T47D (cell line): ENCODE measurements at regions not wholly inside any gene's neighbourhood (a gene's known extent, or its start where the extent isn't known, plus 50 kb on each side); places are given as distances from the start of the nearest gene placed in this dataset.

Source experiments
- DNase-seq, 2 experiments: peaks; one replicate each; pipeline versions ENCODE4 v3.0.0 to v3.0.0-alpha.2; 2011 to 2012; ENCODE audit warnings: low read depth in 1 of 2, low spot score in 1 of 2
- JUND ChIP-seq: IDR thresholded peaks from 2 replicates; pipeline ENCODE4 v1.6.1; 2012; ENCODE audit warnings: low read depth
- in situ Hi-C: cut with HindIII; loops from 2 replicates; pipeline ENCODE4 v1.10.0; 2016; ENCODE audit warnings: low sequenced_read_pairs, low pct_unique_long_range_greater_than_20kb

DNA sequence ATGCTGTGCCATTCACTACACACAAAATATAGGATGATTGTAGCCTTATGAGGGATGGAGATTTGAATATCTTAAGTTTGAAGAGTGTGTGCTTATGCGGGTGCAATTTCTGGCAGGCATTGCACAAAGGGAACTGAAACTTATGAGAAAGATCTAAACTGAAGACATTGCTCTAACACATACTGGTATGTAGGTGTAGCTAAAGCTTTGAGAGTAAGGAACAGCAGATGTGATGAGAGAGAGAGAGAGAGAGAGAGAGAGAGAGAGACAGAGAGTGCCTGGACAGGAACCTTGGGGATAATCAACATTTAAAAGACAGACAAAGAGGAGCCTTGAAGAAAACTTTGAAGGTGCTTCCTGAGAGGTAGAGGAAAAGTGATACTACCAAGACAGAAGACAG, 379.7 kb downstream of the SPRY1 start:
- no peak for DNase-seq
- in situ Hi-C loops: no loop called here

DNA sequence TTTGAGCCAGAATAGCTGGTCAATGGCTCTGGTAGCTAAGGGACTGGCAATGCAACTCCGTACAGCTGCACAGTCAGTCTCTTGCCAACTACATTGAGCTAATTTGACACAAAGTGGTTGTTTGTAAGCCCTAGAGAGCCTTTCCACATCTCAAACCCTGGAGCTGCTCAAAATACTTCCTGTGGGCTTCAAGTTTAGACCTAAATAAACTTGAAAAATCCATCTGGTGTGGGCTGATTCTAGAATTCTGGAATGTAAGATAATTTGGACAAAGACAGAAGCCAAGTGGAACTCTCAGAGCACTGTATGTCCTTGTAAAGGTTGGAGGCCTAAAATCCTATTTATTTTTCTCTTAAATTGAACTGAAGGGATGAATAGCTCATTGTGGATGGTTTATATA, 380.8 kb downstream of the SPRY1 start:
- in situ Hi-C loops: no loop called here
- no peak for DNase-seq
- no peak for TF ChIP-seq JUND

More for the DNA sequence above, 379.7 kb downstream of the SPRY1 start:
- TF ChIP-seq JUND: no peak

DNA sequence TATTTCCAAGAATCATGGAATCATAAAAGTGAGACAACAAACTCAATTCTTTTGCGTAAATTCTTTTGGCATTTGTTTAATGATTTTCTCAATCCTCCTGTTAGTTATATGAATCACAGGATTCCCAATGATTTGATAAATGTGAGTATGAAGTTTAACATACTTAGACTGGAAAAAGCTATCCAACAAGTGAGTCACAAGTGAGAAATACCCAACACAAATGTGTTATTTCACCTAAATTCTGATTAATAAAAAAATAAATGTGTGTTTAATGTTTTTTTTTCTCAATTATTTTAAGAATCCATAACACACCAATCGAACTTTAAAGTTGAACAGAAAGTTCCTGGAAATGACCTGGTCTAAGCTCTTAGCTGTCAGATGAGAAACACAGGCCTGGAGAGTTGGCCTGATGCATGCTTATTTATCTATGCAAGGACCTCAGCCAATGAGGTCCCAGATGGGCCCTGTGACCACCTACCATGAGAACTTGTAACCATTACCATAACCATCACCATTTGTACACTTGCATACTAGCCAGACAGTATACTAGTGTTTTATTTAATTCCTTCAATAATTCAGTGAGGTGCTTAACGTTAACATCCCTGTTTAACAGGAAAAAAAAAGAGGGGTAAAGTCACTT, 386.7 kb downstream of the SPRY1 start:
- no peak for TF ChIP-seq JUND
- in situ Hi-C loops: no loop called here
- no peak for DNase-seq

DNA sequence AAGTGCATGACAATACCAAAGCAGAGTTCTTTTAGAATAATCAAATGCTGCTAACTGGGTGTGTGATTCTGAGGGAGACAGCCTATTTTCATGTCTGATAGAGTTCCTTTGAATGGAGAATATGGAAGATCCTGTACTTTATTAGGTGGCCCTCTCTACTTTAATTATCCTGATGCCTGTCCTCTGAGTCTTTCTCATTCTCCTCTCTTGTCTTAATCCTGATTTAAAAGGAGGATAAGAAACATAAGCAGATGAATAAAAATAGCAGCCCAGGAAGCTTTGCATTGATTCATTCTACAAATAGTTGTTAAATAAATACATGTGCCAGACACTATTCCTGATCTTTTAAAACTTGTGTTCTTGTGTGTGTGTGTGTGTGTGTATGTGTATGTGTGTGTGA, 387.3 kb downstream of the SPRY1 start:
- in situ Hi-C loops: no loop called here
- DNase-seq: no peak
- no peak for TF ChIP-seq JUND

DNA sequence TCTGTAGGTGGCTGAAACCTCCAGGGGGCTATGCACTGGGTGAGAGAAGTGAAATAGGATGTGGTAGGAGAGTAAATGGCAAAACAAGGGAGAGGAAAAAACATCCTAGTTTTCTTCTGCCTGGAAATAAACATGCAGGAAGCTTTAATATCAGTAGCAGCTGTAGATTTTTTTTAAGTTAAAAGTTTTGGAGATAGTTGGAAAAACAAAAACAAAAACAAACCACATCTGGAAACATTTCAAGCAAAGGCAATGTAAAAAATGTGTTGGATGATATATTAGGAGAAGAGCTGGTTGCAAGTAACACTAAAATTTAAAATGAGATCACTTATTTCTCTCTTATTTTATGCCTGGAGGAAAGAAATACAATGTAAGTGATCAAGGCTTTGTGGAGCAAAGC, 388.0 kb downstream of the SPRY1 start:
- in situ Hi-C loops: no loop called here
- TF ChIP-seq JUND: no peak
- no peak for DNase-seq

DNA sequence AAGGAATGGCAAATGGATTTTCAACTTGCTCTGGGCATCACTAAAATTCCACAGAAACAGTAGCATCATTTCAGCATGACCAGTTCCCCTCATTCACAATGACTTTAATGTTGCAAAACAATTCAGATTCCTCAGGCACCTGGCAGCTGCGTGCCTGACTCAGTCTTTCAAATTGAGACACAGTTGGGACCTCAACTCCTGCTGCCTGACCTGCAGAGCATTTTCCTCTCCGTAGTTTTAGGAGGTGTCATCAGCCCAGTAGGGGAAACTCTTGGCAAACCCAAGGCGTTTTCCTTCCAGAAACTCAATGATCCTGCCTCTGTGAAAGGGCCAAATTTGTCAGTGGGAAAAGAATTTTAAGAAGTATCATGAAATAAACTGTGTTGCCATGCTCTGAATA, 388.9 kb downstream of the SPRY1 start:
- no peak for DNase-seq
- in situ Hi-C loops: no loop called here
- TF ChIP-seq JUND: no peak

DNA sequence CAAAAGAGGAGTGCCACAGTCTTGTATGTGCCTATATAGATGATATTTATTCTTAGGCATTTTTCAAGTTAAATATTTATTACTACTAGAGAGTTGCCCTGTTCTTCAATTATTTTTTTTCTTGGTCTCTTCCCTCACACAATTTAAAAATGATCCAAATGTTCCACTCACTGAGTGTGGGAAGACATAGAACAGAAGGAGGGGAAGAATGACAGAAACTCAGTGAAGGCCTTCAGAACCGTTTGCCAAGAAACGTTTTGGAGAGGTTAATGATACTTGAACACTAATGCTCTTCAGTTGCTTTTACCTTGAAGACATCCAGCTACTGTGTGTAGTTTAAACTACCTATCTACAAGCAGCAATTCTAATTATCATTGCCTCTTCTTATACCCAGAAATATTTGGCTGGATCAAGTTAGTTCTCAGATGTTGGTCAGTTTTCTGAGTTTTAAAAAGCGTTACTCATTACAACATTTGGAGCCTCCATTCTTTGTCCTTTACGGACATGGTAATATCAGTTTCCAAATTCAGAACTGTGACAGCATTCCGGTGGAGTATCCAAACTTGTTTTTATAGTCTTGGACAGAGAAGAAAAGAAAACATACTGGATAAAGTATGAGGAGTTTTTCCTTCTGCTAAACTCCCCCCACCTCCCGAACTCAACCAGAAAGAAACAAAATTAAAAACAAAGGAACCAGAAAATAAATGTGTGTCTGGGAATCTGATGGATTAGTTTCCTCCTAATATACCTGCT, 389.7 kb downstream of the SPRY1 start:
- in situ Hi-C loops: no loop called here
- no peak for TF ChIP-seq JUND
- no peak for DNase-seq

DNA sequence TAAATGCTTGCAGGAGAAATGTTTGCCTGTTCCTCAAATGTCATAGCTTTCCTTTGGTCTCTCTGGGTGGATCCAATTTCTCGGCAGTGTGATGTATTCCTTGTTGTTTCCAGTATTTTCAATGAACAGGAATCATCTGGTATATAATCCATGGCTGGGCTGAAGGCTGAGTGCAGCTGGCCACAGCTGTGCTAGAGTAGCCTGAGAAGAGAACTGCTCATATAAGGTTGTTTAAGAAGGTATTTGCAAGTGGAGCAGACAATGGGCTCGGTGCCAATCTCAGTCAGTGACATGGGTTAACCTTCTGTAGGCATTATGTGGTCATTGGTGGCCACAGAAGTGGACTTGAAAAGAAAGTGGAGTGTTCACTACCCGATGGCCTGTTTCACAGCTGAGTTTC, 390.3 kb downstream of the SPRY1 start:
- in situ Hi-C loops: no loop called here
- no peak for TF ChIP-seq JUND

DNA sequence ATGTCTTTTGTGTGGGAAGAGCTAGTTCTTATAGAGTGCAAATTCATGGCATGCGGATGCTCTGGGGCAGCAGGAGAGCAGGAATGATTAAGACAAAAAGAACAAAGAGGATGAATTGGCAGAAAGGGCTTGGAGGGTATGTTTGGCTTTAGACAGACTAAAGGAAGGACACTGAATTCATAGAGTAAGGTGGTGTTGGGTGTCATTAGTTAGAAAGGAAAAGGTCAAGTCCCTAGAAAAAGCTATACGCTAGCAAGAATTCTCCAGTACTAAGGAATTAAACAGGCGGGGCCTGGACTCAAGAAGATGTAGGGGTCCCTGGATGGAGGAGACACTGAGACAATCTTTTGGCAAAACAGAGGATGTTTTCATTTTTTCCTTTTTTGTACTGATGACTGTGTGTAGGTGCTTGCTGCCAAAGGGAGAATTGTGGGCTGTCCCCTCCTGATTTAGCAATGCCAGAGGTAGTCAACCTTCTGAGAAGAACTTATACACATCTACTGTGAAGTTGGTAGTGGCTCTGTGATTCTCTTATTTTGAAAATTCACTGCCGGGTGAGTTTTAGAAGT, 391.0 kb downstream of the SPRY1 start:
- no peak for DNase-seq
- TF ChIP-seq JUND: no peak
- in situ Hi-C loops: no loop called here

More for the DNA sequence above, 390.3 kb downstream of the SPRY1 start:
- DNase-seq: peak in 1 of 2 experiments; percentile 9

DNA sequence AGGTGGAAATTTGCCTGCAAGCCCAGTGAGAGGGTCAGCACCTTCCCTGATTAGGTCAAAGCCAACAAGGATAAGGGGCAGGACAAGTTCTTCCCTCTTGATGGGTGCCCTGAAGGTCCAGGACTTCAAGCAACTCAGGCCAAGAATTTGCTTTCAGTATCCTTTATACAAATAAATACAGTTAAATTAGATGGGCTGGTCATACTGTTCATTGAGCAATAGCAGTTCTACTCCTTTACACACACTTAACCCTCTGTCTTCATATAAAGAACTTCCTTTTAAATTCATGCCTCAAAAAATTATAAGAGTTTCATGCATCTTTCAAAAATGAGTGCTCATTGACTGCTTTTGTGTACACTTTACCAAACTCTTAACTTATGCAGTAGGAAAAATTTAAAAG, 392.0 kb downstream of the SPRY1 start:
- DNase-seq: no peak
- TF ChIP-seq JUND: no peak
- in situ Hi-C loops: no loop called here

DNA sequence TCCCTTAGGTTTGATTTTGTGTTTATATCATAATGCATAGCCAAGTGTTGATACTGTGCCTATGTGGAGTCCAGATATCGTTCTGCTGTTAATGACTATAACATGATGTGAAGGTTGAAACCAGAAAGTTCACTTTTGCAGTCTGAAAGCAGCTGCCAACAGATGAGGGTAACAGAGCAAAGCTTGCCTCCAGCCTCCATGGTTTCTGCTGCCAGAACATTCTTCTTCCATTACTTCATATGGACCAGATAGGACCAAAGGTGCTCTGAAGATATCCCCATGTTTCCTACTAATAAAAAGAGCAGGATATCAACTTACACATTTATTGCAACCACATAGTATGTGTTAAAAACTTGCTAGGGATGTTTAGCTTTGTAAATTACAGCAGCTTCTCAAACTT, 394.1 kb downstream of the SPRY1 start:
- in situ Hi-C loops: no loop called here
- no peak for TF ChIP-seq JUND
- no peak for DNase-seq

DNA sequence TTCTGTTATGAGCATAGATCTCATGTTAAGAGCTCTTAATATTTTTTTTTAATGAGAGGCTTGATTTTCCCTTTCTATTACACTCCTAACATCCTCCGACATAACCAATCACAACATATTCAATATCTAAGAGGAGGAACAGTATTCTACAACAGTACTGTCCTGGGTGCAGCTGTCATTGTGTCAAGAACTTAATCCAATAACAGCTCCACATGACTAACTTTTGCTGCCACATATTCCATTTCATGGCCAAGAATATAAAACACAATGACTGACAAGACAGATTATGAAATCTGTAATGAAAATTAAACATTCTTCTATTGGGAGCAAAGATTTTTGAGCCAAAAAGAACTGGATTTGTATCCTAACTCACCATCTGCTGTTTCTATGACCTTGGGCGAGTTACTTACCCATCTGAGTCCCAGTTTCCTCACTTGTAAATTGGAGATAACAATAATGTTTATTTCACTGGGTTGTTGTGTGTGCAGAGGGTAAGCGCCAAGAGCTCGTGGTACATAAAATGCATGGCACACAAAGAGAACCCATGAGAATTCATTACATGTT, 405.6 kb downstream of the SPRY1 start:
- no peak for DNase-seq
- in situ Hi-C loops: no loop called here
- TF ChIP-seq JUND: no peak

DNA sequence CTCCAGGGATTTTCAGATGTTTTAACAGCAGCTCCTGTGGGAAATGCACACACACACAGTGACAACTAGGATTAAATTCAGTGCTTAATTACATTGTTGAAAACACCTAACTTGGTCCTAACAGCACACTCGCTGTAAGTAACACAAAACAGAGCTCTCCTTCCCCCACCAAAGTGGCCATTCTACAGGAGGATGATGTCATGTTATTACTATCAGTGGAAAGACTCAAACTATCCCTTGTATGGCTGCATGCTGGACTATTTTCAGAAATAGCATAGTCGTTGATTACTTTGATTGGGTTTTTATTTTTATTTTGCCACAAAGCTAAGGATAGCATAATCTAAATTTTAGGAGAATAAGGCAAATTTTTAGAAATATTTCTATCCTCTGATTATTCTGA, 406.3 kb downstream of the SPRY1 start:
- TF ChIP-seq JUND: no peak
- in situ Hi-C loops: no loop called here
- DNase-seq: no peak
